Stimulated activated CD4-positive, alpha-beta T cell treated with anti-CD3 and anti-CD28 coated beads, Interleukin-12 subunit alpha, Interleukin-12 subunit beta, amount 100 ng/mL, for 24 hours (primary cell): ENCODE measurements at regions not wholly inside any gene's neighbourhood (a gene's known extent, or its start where the extent isn't known, plus 50 kb on each side); places are given as distances from the start of the nearest gene placed in this dataset.

Source experiments
- DNase-seq, 2 experiments: peaks; one replicate each; pipeline ENCODE4 v3.0.0-alpha.2; 2020; ENCODE audit warnings: low read depth in 2 of 2

- no peak for DNase-seq
These were observed 323.8 kb upstream of the IRX4 start for GRCh38 chr5:2206293-2207108.

DNA sequence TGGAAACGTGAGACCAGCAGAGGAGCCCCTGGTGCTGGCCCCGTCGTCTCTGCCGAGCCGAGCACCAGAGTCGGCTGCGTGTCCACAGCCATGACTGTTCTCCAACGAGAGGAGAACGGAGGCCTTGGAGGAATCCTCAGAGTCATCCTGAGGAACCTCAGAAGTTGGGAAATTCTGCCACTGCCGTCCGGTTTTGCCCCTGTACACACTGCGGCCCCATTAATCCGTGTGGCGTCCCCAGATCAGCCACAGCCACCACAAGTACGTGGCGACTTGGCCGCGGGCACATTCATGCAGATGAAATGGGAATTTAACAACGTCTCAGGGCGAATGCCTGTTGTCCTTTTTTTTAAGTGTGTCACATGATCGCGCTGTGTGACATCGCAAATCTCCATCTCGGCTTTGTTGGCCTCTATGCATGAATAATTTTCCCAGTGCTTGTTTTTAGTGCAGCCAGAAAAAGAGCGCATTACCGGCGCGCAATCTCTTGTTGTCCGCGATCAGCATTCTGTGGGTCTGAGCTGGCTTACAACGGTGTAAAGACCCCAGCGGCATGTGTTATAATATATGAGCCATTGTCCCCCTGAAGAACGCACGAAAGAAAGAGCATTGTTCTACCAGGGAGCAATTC lies 323.0 kb upstream of the IRX4 start:
- DNase-seq, result no peak

DNA sequence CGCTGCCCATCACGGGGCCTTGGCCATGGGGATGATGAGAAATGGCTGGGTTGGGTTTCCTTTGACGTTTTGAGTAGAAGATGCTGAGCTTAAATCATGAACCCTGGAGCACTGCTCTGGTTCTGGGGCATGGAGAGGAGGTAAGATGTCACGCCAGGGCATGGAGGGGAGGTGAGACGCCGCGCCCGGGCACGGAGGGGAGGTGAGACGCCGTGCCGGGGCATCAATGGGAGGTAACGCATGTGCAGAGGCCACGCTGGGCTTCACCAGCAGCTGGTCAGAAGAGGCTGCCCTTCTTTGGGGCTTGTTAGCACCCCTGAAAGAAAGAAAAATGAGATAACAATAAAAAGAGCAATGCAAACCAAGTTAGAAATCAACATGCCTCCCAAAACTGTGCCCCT lies 322.5 kb upstream of the IRX4 start:
- DNase-seq, result no peak

GRCh38 chr5:2204366-2205184 lies 321.9 kb upstream of the IRX4 start:
- DNase-seq, result no peak

- no peak for DNase-seq
These were observed 321.0 kb upstream of the IRX4 start for GRCh38 chr5:2203774-2204173.

DNA sequence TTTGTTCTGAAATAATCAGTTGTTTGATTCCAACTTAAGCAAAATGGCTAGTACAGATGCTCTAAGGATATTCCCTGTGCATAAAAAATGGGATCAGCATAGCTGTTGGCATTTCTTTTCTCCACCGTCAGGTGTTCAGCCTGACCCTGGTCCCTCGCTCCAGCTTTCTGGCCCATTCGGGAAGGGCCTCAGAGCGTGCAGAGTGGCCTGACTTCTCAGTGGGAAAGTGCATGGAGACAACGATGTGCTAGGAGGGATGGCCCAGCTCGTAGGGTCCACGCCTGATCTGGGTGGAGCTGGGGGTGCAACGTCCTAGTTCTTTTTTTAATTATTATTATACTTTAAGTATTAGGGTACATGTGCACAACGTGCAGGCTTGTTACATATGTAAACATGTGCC lies 319.1 kb upstream of the IRX4 start:
- DNase-seq, result no peak

- DNase-seq, result no peak
These were observed 318.7 kb upstream of the IRX4 start for GRCh38 chr5:2201421-2201820.

GRCh38 chr5:2201011-2201410 lies 318.3 kb upstream of the IRX4 start:
- no peak for DNase-seq

- DNase-seq, result no peak
These were observed 317.7 kb upstream of the IRX4 start for GRCh38 chr5:2200261-2200950.

DNA sequence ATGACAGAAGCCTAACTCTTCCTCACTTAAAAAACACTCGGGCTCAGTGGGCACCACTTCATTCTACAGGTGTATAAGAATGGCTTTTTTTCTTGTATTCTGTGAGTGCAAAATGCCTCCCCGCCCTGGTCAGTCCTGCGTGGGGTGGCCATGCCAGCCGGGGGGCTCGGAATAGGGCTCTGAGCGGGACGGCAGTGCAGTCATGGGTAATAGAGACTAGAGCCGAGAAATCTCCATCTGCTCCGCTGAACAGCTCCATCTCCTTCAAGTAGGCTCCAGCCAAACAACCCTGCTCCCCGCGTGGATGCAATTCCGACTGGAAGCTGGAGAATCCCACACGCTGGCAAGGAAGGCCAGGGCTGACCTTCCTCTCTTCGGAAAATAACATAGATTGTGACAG lies 317.0 kb upstream of the IRX4 start:
- no peak for DNase-seq

DNA sequence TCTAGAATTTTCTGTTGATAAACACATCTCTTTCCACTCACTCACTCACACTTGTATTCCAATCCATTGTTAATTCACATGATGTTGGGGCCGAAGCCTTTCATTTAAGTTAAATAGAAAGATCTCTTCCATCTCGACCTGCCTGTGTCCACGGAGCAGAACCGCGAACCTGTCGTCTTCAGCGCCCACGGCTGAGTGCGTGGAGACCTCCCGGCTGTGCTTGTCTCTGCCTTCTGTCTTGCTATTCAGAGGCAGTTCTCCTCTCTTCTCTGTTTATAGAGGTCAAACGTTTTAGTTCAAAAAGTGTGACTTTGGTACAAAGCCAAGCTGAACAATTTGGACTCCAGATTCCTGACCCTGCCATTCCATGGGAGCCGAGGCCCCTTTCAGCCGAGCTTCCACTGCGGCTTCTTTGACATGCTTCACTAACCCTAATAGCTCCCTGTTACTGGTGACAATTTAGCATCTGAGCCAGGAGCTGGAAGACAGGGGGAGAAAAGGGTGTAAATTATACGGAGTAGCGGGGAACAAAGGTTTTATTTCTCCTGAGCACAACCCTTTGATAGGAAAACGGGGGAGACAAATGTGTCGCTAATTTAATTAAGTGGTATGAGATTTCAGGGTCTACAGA lies 314.4 kb upstream of the IRX4 start:
- DNase-seq, result no peak

DNA sequence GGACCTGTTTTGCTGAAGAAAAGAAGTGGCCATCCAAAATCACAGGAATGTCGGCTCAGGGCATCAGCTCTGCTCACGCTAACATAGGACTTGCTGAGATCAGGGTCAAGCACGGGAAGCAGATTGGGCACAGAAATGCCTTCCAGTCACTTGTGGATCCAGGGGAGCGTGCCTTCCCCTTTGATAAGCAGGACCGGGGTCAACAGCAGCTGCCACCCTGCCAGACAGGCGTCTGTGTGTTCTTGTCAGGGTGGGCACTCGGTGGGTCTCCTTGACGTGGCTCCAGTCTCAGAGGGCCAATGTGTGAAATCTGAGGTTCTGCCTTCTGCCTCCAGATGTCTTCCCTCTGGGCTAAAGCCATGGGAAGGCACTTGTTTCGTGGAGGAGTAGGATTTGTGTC lies 313.7 kb upstream of the IRX4 start:
- DNase-seq, result no peak

- no peak for DNase-seq
These were observed 312.2 kb upstream of the IRX4 start for GRCh38 chr5:2194949-2195348.

GRCh38 chr5:2194236-2194555 lies 311.5 kb upstream of the IRX4 start:
- no peak for DNase-seq

DNA sequence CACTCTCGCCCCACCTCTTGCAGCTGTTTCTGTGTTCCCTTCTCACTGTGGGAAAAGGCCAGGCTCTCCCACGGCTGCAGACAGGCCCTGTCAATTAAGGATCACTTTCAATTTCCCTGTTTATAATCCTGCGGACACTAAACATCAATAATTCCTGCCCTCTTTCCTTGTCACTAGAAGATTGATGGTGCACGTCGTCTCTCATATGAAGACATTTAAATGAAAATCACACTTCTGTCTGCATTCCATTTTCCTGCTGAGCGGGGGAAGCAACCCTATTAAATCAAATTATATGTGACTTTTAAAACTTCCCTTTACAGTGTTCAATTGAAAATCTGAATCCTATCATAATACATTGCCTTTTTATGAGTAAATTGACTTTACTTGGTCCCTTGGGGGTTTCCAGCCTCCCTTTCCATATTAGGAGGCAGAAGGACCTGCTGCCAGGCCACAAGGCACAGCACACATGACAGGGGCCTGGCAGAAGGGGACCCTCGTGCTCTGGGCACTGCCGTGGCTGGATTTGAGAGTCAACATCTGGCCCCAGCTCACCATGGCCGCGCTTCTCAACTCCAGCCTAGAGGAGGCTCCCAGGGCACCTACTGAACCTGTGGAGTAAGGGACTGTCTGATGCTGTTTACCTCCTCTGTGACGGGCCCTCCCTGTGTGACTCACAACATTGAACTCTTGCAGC lies 311.0 kb upstream of the IRX4 start:
- DNase-seq, result no peak

DNA sequence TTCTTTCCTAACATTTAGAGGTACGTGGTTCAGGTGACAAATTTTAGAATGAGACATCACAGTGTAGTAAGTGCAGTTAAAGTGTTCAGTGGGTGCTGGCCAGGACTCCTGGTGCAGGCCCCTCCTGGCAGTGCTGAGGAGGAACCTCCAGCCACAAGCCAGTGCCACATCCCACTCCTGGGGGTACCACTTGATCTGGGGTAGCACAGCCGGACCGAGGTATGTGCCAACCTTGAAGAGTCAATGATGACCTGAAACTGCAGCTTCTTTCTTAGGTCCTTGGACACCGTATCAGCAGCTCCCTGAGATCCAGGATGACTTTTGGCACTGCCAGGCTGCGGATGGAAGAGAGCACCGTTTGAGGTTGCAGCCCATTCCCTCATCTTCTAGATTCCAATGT lies 310.4 kb upstream of the IRX4 start:
- no peak for DNase-seq

DNA sequence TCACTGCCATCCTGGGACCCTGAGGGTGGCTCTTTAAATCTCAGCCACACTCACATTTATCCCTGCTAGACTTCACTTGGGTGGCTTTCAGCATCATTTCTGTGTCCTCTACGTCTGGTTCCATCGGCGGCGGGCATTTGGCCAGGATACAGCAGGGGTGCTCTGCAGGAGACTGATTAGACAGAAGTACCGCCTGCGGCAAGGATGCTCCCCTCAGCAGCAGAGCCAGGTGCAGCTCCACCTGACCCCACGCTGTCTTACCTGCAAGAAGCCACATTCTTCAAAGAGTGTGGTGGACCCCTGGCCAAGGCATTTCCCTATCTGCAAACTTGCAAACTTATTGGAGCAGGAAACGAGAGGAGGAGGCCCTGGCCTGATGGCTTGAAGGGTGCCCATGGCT lies 309.8 kb upstream of the IRX4 start:
- no peak for DNase-seq

DNA sequence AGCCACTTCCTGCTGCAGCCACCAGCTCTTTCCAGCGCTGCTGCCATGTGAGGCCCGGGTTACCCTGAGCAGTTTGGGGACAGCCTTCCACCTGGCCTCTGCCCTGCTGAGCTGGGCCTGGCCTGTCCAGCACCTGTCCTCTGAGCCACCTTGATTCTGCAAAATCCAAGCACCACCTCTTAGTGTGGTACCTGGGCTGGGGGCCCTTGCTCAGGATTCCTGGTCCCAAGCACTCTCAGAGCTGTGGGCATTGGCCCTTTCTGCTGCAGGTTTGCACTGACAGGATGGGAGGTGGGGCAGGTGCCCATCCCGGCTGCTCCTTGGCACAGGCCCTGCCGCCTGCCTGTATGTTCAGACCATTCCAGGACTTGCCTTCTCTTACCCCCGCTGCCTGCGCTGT lies 309.2 kb upstream of the IRX4 start:
- DNase-seq, result no peak

DNA sequence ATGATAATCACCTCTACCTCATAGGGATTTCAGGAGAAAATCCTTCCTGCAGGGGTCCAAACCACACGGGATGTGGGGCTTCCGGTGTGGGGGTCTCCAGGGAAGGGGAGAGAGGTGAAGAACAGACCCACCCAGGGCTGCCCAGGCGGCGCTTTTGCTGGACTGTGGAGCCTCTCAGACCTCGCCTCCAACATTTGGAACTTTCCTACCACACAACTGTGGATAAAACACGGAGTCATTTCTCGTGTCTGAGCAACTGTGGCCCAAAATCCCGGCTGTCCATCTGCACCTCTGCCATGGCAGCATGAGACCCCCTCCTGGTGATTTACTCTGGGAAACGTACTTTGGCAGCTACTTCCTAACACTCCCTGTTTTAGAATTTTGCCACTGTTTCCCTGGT lies 307.8 kb upstream of the IRX4 start:
- no peak for DNase-seq

DNA sequence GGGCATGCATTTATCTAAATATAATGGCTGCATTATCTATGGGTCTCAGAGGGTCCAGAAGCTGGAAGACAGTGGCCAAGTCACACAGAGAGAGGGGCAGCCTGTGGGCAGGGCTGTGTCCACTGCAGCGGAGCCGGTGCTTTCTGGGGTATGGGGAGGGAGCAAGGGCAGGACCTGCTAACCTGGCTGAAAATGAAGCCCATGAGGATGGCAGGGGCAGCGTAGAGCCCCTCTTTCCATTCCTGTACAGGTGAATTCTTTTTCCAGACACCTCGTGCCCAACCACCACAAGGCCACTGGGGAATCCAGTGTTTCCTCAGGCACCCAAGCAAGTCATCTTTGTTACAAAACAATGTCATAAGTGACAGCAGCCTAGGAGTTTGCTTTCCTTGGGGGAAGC lies 305.9 kb upstream of the IRX4 start:
- no peak for DNase-seq

- DNase-seq, result no peak
These were observed 305.4 kb upstream of the IRX4 start for GRCh38 chr5:2188137-2188536.
